ENCODE measurements at regions not wholly inside any gene's neighbourhood (a gene's known extent, or its start where the extent isn't known, plus 50 kb on each side); places are given as distances from the start of the nearest gene placed in this dataset.

DNA sequence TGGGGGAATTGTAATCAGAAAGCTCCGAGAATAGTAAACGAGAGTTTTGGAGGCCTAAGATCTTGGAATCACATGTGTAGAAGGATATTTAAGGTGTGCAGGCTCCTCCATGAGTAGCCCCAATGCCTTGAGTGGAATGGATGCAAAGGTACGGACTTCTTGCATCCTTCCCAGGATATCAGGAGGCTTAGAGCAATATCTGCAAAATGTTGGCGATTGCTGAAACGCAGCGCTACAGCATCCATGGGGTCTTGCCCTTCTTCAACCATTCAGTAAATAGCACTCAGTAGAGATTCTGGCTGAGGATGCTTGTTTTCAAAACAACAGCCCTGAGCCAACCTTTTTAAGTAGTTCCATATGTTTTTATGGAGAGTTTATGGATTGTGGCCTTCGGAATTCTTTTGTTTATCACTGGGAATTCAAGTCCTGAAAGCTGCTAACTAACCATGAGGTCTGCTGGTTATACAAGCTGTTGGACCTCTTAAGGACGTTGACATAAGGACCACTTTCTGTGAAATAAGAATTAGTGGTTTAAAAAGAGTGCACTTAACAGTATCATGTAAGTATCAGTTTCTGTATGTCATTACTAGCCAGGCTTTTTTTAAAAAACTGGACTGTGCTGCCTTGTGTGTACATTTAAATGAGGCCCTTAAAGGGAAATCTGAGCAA, 228.8 kb upstream of the PGRMC2 start:
- H3K27me3 ChIP-seq (ENCODE audit: insufficient read depth, low read length) = no peaks in the 10 kb centered on the region
- peaks cover 64% of the 10 kb centered on the region for H3K4me1 ChIP-seq (ENCODE audit: control insufficient read depth, insufficient read depth, low read length, unreplicated experiment)
- H3K79me2 ChIP-seq (ENCODE audit: control insufficient read depth, insufficient read depth, low read length, unreplicated experiment) = no peaks in the 10 kb centered on the region
- peak overlapping the region; percentile 98 for H3K27ac ChIP-seq (ENCODE audit: low read depth, low read length)
- no peak overlapping the region for H3K4me3 ChIP-seq (ENCODE audit: low read depth, low read length)
- H2AFZ ChIP-seq (ENCODE audit: low read length, unreplicated experiment) = peak overlapping the region; percentile 55
- 0 out of 2 replicates have a peak, but pooled peaks cover 5% of the 10 kb centered on the region for H3K36me3 ChIP-seq (ENCODE audit: insufficient read depth, low read length)

DNA sequence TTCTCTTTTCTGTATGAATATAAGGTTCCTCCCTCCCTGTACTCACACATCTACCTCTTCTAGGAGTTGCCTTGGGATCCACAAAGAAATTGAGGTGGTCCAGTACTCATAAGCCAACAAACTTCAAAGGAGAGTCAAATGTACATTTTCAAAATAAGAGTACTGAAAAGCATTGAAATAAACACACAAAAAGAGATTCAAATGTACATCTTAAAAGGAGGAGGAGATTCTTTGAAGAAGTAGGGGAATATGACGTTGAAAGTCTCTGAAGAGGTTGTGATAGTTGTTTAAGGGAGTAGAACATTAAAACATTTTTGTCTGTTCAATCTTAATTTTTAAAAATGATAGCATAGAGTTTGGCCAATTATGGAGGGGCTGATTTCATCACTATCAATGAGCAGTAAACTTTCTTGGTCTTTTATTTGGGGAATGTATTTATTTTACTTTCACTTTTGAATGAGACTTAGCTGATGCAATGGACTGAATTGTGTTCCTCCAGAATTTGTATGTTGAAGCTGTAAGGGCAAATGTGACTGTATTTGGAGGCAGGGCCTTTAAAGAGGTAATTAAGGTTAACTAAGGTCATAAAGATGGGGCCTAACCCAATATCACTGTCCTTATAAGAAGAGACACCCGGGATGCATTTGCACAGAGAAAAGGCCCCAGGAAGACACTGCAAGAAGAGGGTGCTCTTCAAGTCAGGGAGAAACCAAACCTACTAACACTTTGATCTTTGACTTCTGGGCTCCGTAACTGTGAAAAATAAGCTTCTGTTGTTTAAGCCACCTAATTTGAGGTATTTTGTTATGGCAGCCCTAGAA, 226.3 kb upstream of the PGRMC2 start:
- peak overlapping the region; percentile 87 for H2AFZ ChIP-seq (ENCODE audit: low read length, unreplicated experiment)
- no peaks in the 10 kb centered on the region for H3K79me2 ChIP-seq (ENCODE audit: control insufficient read depth, insufficient read depth, low read length, unreplicated experiment)
- H3K36me3 ChIP-seq (ENCODE audit: insufficient read depth, low read length) = 0 out of 2 replicates have a peak, but pooled peaks cover 5% of the 10 kb centered on the region
- peaks cover 45% of the 10 kb centered on the region for H3K4me1 ChIP-seq (ENCODE audit: control insufficient read depth, insufficient read depth, low read length, unreplicated experiment)
- peak overlapping the region; percentile 33 for H3K27ac ChIP-seq (ENCODE audit: low read depth, low read length)
- H3K27me3 ChIP-seq (ENCODE audit: insufficient read depth, low read length) = no peaks in the 10 kb centered on the region
- peak overlapping the region; percentile 37; the same call in 1 of the 2 replicates for H3K4me3 ChIP-seq (ENCODE audit: low read depth, low read length)

DNA sequence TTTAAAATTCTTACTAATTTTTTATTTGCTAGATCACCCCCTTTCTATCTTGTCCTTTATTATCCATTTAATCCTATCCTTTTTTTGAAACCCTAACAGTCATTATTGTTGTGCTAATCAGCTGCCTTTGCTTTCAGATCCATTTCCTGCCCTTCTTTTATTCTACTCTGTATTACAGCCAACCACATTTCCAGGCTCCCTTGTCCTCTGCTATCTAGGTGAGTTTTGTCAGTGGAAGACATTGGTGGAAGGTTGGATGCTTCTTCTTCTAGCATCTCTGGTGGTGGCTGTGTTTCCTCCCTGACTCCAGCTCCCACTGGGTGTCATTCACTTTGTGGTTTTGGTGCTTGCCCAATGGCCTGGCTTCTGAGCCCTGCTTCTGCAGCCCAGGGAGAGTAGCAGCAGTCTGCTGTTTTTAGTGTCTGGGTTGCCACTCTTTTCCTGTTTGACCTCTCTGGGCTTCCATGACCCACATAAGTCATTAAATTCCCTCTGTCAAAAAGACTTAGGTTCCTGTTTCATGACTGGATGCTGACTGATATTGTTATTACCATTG, 225.2 kb upstream of the PGRMC2 start:
- H3K36me3 ChIP-seq (ENCODE audit: insufficient read depth, low read length) = 0 out of 2 replicates have a peak, but pooled peaks cover 5% of the 10 kb centered on the region
- no peak overlapping the region for H2AFZ ChIP-seq (ENCODE audit: low read length, unreplicated experiment)
- no peaks in the 10 kb centered on the region for H3K79me2 ChIP-seq (ENCODE audit: control insufficient read depth, insufficient read depth, low read length, unreplicated experiment)
- H3K27ac ChIP-seq (ENCODE audit: low read depth, low read length) = no peak overlapping the region
- H3K4me3 ChIP-seq (ENCODE audit: low read depth, low read length) = no peak overlapping the region
- no peaks in the 10 kb centered on the region for H3K27me3 ChIP-seq (ENCODE audit: insufficient read depth, low read length)
- peaks cover 35% of the 10 kb centered on the region for H3K4me1 ChIP-seq (ENCODE audit: control insufficient read depth, insufficient read depth, low read length, unreplicated experiment)

DNA sequence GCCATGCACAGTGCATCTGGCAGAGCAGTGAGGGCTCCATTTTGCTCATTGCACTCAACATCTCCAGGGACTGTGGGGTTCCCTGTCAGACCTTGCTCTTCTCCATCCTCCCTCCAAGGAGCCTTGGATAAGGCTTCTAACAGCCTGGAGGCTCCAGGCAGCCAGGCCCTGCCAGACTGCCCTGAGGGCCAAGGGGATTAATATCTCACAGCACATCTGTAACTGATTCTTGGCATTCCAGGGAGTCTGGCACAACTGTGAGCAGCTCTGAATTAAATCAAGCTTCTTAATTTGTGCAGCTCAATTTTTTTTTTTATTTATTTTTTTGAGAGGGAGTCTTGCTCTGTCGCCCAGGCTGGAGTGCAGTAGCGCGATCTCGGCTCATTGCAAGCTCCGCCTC, 224.5 kb upstream of the PGRMC2 start:
- Histone ChIP-seq H2AFZ (ENCODE audit: low read length, unreplicated experiment) (no peak overlapping the region), H3K27me3 (ENCODE audit: insufficient read depth, low read length) (no peaks in the 10 kb centered on the region), H3K79me2 (ENCODE audit: control insufficient read depth, insufficient read depth, low read length, unreplicated experiment) (no peaks in the 10 kb centered on the region), H3K27ac (ENCODE audit: low read depth, low read length) (no peak overlapping the region), H3K4me1 (ENCODE audit: control insufficient read depth, insufficient read depth, low read length, unreplicated experiment) (peaks cover 28% of the 10 kb centered on the region), H3K36me3 (ENCODE audit: insufficient read depth, low read length) (0 out of 2 replicates have a peak, but pooled peaks cover 5% of the 10 kb centered on the region), H3K4me3 (ENCODE audit: low read depth, low read length) (no peak overlapping the region)

DNA sequence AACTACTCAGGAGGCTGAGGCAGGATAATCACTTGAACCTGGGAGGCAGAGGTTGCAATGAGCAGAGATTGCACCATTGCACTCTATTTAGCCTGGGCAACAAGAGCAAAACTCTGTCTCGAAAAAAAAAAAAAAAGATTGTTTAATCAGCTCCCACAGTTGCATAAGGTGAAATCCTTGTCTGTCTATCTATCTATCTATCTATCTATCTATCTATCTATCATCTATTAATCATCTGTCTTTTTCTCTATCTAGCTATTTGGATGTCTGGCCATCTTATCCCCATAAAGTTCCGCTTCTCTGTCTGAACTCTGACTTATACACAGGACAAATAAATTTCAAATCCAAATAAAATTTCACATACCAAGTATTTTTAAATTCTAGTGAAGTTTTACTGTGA, 223.2 kb upstream of the PGRMC2 start:
- Histone ChIP-seq H3K27ac (ENCODE audit: low read depth, low read length) (no peak overlapping the region), H3K4me1 (ENCODE audit: control insufficient read depth, insufficient read depth, low read length, unreplicated experiment) (peaks cover 17% of the 10 kb centered on the region), H3K27me3 (ENCODE audit: insufficient read depth, low read length) (no peaks in the 10 kb centered on the region), H3K36me3 (ENCODE audit: insufficient read depth, low read length) (0 out of 2 replicates have a peak, but pooled peaks cover 5% of the 10 kb centered on the region), H3K4me3 (ENCODE audit: low read depth, low read length) (no peak overlapping the region), H2AFZ (ENCODE audit: low read length, unreplicated experiment) (no peak overlapping the region), H3K79me2 (ENCODE audit: control insufficient read depth, insufficient read depth, low read length, unreplicated experiment) (no peaks in the 10 kb centered on the region)

DNA sequence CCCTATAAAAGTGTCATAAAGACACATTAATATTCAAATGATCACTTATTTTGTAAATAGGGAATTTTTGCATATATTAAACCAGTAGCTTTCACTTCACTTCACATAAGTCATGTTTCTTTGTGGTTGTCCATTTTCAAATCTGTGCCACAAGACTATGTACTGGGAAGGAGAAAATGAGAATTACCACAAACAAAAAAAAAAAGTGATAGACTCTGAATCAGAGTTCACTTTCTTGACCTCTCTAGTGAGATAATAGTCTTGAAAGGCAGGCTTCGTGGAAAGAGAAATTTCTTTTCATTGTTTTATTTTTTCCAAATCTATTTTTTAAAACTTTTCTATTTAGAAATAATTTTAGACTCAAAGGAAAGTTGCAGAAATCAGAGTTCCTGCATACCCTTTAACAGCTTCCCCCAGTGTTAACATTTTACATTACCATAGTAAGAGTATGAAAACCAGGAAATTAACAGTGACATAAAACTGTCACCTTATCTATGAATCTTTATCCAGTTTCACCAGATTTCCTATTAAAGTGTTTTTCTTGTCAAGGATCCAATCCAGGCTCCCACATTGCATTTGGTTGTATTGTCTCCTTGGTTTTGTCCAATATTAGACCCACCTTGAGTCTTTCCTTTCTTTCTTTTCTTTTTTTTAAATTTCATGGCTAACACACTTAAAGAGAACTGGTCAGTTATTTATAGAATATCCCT, 215.4 kb upstream of the PGRMC2 start:
- no peak overlapping the region for H3K4me3 ChIP-seq (ENCODE audit: low read depth, low read length)
- H2AFZ ChIP-seq (ENCODE audit: low read length, unreplicated experiment) = no peak overlapping the region
- no peaks in the 10 kb centered on the region for H3K27me3 ChIP-seq (ENCODE audit: insufficient read depth, low read length)
- no peaks in the 10 kb centered on the region for H3K4me1 ChIP-seq (ENCODE audit: control insufficient read depth, insufficient read depth, low read length, unreplicated experiment)
- no peaks in the 10 kb centered on the region for H3K36me3 ChIP-seq (ENCODE audit: insufficient read depth, low read length)
- H3K79me2 ChIP-seq (ENCODE audit: control insufficient read depth, insufficient read depth, low read length, unreplicated experiment) = no peaks in the 10 kb centered on the region
- no peak overlapping the region for H3K27ac ChIP-seq (ENCODE audit: low read depth, low read length)

DNA sequence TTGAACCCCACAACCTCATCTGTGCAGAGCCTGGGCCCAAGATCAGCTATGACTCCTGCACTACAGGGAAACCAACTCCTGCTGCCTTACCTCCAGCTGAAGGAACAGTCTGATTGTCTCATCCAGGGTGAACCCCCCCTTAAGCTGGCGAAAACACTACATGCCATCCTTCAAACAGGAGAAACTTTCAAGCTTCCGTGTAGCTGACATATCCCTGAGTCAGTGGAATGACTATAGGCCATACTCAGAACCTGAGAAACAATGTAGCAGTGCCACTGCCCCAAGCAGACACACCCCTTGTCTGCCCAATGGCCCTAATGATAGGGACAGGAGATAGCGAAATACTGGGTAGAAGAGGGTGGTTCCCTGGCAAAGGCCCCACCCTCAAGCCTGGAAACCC, 213.6 kb upstream of the PGRMC2 start:
- Histone ChIP-seq H3K79me2 (ENCODE audit: control insufficient read depth, insufficient read depth, low read length, unreplicated experiment) (no peaks in the 10 kb centered on the region), H2AFZ (ENCODE audit: low read length, unreplicated experiment) (no peak overlapping the region), H3K36me3 (ENCODE audit: insufficient read depth, low read length) (no peaks in the 10 kb centered on the region), H3K27me3 (ENCODE audit: insufficient read depth, low read length) (no peaks in the 10 kb centered on the region), H3K4me1 (ENCODE audit: control insufficient read depth, insufficient read depth, low read length, unreplicated experiment) (no peaks in the 10 kb centered on the region), H3K4me3 (ENCODE audit: low read depth, low read length) (no peak overlapping the region), H3K27ac (ENCODE audit: low read depth, low read length) (no peak overlapping the region)

DNA sequence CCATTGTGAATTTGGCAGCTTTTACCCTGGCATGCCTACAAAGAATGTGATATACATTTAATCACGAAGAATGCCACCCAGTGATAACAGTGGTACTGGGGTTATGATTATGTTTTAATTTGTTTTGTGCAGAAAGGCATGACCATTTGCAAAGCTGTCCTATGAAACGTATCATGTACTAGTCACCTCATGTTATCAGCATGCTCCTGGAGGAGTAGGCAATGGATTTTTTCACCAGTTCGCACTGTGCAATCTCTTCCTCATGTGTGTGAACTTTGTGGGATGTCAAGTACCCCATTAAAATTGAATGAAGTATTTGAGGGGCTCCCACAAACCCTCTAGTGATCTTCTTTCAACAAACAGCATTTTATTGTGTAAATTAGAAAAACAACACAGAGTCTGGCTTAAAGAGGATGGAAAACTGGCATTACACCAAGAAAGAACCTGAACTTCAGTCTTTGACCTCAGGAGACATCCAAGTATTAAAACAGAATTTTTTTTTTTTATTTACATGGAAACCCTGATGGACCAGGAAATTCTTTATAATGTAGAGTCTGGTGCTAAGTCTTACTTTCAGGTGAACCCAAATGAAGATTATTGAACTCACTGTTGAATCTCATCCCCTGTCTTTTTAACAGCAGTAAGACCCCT, 200.6 kb upstream of the PGRMC2 start:
- no peak overlapping the region for H3K27ac ChIP-seq (ENCODE audit: low read depth, low read length)
- H3K4me1 ChIP-seq (ENCODE audit: control insufficient read depth, insufficient read depth, low read length, unreplicated experiment) = no peaks in the 10 kb centered on the region
- H3K79me2 ChIP-seq (ENCODE audit: control insufficient read depth, insufficient read depth, low read length, unreplicated experiment) = no peaks in the 10 kb centered on the region
- no peak overlapping the region for H3K4me3 ChIP-seq (ENCODE audit: low read depth, low read length)
- H2AFZ ChIP-seq (ENCODE audit: low read length, unreplicated experiment) = no peak overlapping the region
- H3K27me3 ChIP-seq (ENCODE audit: insufficient read depth, low read length) = no peaks in the 10 kb centered on the region
- H3K36me3 ChIP-seq (ENCODE audit: insufficient read depth, low read length) = no peaks in the 10 kb centered on the region

DNA sequence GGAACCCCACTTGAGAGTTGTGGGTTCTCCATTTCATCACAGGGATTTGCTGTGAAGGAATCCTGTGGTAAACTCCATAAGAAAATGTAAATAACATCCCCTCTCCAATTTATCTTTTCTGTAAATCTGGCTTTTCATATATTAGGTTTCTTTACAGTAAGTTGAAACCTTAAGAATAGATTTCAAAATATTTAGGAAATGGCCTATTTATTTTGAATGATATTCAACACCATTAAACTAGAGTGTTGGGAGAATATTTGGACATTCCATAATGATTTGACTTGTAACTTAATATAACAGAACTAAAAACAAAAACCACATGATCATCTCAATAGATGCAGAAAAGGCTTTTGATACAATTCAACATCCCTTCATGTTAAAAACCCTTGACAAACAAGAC, 197.3 kb upstream of the PGRMC2 start:
- no peaks in the 10 kb centered on the region for H3K4me1 ChIP-seq (ENCODE audit: control insufficient read depth, insufficient read depth, low read length, unreplicated experiment)
- H3K27me3 ChIP-seq (ENCODE audit: insufficient read depth, low read length) = no peaks in the 10 kb centered on the region
- H3K27ac ChIP-seq (ENCODE audit: low read depth, low read length) = no peak overlapping the region
- H3K4me3 ChIP-seq (ENCODE audit: low read depth, low read length) = no peak overlapping the region
- no peaks in the 10 kb centered on the region for H3K36me3 ChIP-seq (ENCODE audit: insufficient read depth, low read length)
- no peaks in the 10 kb centered on the region for H3K79me2 ChIP-seq (ENCODE audit: control insufficient read depth, insufficient read depth, low read length, unreplicated experiment)
- H2AFZ ChIP-seq (ENCODE audit: low read length, unreplicated experiment) = no peak overlapping the region

DNA sequence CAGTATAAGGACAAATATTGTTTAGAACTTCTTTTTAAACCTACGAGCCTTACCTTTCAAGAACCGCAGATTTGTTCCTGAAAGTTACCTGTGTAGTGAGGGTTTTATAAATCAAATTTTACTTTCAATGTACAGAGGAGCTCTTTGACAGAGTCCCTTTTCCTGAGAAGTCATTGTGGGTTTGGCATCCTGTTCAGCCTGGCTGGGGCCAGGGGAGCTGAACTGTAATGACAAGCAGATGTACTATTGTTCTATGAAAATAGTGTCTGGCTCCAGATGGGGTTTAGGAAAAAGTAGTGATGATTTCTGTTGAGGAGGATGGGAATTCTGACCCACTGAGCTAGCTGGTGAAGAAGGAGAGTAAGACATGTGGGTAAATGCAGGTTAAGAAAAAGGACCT, 196.2 kb upstream of the PGRMC2 start:
- Histone ChIP-seq H3K79me2 (ENCODE audit: control insufficient read depth, insufficient read depth, low read length, unreplicated experiment) (no peaks in the 10 kb centered on the region), H3K4me3 (ENCODE audit: low read depth, low read length) (no peak overlapping the region), H3K4me1 (ENCODE audit: control insufficient read depth, insufficient read depth, low read length, unreplicated experiment) (no peaks in the 10 kb centered on the region), H2AFZ (ENCODE audit: low read length, unreplicated experiment) (no peak overlapping the region), H3K27ac (ENCODE audit: low read depth, low read length) (no peak overlapping the region), H3K27me3 (ENCODE audit: insufficient read depth, low read length) (no peaks in the 10 kb centered on the region), H3K36me3 (ENCODE audit: insufficient read depth, low read length) (no peaks in the 10 kb centered on the region)

Measured in ACC112 (cell line).